Aorta (tissue), 5 donors: ENCODE measurements at regions not wholly inside any gene's neighbourhood (a gene's known extent, or its start where the extent isn't known, plus 50 kb on each side); places are given as distances from the start of the nearest gene placed in this dataset.

Source experiments
- ATAC-seq: fragments of 200-7000 bp; cut with Tn5 transposase; one replicate; pipeline ENCODE4 v1.9.1; 2022; ENCODE audit warnings: moderate library complexity; ENCODE audit not compliant: low FRiP score
- DNase-seq, 2 donors: peaks; one replicate each; pipeline ENCODE4 v3.0.0-alpha.2; 2020
- H3K27ac ChIP-seq, 2 donors: one replicate each; pipeline ENCODE4 v1.5.1; 2013; ENCODE audit warnings: low read length in 2 of 2, mild to moderate bottlenecking in 2 of 2, moderate library complexity in 2 of 2, control low read depth in 1 of 2, inconsistent platforms in 1 of 2, low read depth in 1 of 2
- H3K27me3 ChIP-seq, 2 donors: one replicate each; pipeline ENCODE4 v1.6.1; 2013; ENCODE audit warnings: control low read depth in 1 of 2, low read length in 1 of 2, mild to moderate bottlenecking in 1 of 2, moderate library complexity in 1 of 2; ENCODE audit not compliant: insufficient read depth in 2 of 2, control insufficient read depth in 1 of 2
- H3K36me3 ChIP-seq, 2 donors: one replicate each; pipeline ENCODE4 v1.6.1; 2013; ENCODE audit warnings: control low read depth in 1 of 2, low read length in 1 of 2, mild to moderate bottlenecking in 1 of 2; ENCODE audit not compliant: insufficient read depth in 2 of 2, control insufficient read depth in 1 of 2
- H3K4me1 ChIP-seq, 2 donors: one replicate each; pipeline ENCODE4 v1.6.1; 2013; ENCODE audit warnings: low read length in 2 of 2, control low read depth in 1 of 2, mild to moderate bottlenecking in 1 of 2, moderate library complexity in 1 of 2; ENCODE audit not compliant: insufficient read depth in 2 of 2, control insufficient read depth in 1 of 2
- H3K4me3 ChIP-seq, 2 donors: one replicate each; pipeline ENCODE4 v1.5.1; 2013; ENCODE audit warnings: low read length in 2 of 2, control low read depth in 1 of 2, mild to moderate bottlenecking in 1 of 2
- H3K9me3 ChIP-seq: one replicate; pipeline ENCODE4 v1.6.1; 2013; ENCODE audit warnings: mild to moderate bottlenecking, low read length; ENCODE audit not compliant: control insufficient read depth
- WGBS, 2 donors: extraction: QIAGEN DNeasy Blood & Tissue Kit; methylation state at CpG; one replicate each; pipeline ENCODE4 v1.1.7; 2013; 5-methylcytosine and 5-hydroxymethylcytosine counted together
- intact Hi-C, 2 donors: fragments of 100-400 bp; cut with DNase I; formaldehyde crosslinking; loops; one replicate each; pipeline versions ENCODE4 v1.14.2 to v1.15.0; 2022
- donor health status: healthy with polysubstance abuse.
- donor health status: Bipolar disorder and iron deficiency.
- donor health status: DM: no; HTN: no; CAD: no.
- donor health status: DM: no; HTN: no; CAD: no.
- donor health status: DM: yes; HTN: yes; CAD: no.

- peak in 1 of 2 donors; percentile 46 for DNase-seq
- peaks cover 1% of the 10 kb centered on the region for H3K9me3 ChIP-seq
- intact Hi-C loops = no loop called here
- ATAC-seq = no peak
- WGBS, 2 donors = 88 to 93% methylated on average over 7 of the region's 7 CpGs
- no peaks in the 10 kb centered on the region for H3K4me1 ChIP-seq
- no peaks in the 10 kb centered on the region for H3K27me3 ChIP-seq
- H3K4me3 ChIP-seq = no peak overlapping the region
- no peak overlapping the region for H3K27ac ChIP-seq
- H3K36me3 ChIP-seq = no peaks in the 10 kb centered on the region
Measured at GRCh38 chrX:1075156-1075555, 137.3 kb downstream of the CRLF2 start.

GRCh38 chrX:1074755-1075154, 137.7 kb downstream of the CRLF2 start:
- Histone ChIP-seq H3K27ac (no peak overlapping the region), H3K36me3 (no peaks in the 10 kb centered on the region), H3K4me1 (no peaks in the 10 kb centered on the region), H3K9me3 (peaks cover 1% of the 10 kb centered on the region), H3K27me3 (no peaks in the 10 kb centered on the region), H3K4me3 (no peak overlapping the region)
- intact Hi-C loops = no loop called here
- WGBS, 2 donors = 48 to 78% methylated on average over 8 of the region's 8 CpGs
- DNase-seq = no peak
- ATAC-seq = no peak

GRCh38 chrX:1074172-1074571, 138.3 kb downstream of the CRLF2 start:
- no peak overlapping the region for H3K4me3 ChIP-seq
- WGBS, 2 donors = 92 to 93% methylated on average over 3 of the region's 3 CpGs
- H3K4me1 ChIP-seq = no peaks in the 10 kb centered on the region
- no peak for DNase-seq
- H3K9me3 ChIP-seq = peaks cover 1% of the 10 kb centered on the region
- H3K27ac ChIP-seq = no peak overlapping the region
- H3K27me3 ChIP-seq = no peaks in the 10 kb centered on the region
- ATAC-seq = no peak
- intact Hi-C loops = no loop called here
- H3K36me3 ChIP-seq = no peaks in the 10 kb centered on the region

- ATAC-seq (no peak), DNase-seq (no peak)
- intact Hi-C loops = no loop called here
- 84 to 89% methylated on average over 24 of the region's 24 CpGs for WGBS, 2 donors
- Histone ChIP-seq H3K27ac (no peak overlapping the region), H3K4me1 (no peaks in the 10 kb centered on the region), H3K4me3 (no peak overlapping the region), H3K36me3 (no peaks in the 10 kb centered on the region), H3K27me3 (no peaks in the 10 kb centered on the region), H3K9me3 (peaks cover 1% of the 10 kb centered on the region)
Measured at GRCh38 chrX:1072637-1073377, 139.6 kb downstream of the CRLF2 start.

- intact Hi-C loops = no loop called here
- no peak overlapping the region for H3K4me3 ChIP-seq
- ATAC-seq (no peak), DNase-seq (no peak)
- no peaks in the 10 kb centered on the region for H3K4me1 ChIP-seq
- WGBS, 2 donors = 92% methylated on average over 9 of the region's 9 CpGs
- no peak overlapping the region for H3K27ac ChIP-seq
- H3K27me3 ChIP-seq = no peaks in the 10 kb centered on the region
- peaks cover 1% of the 10 kb centered on the region for H3K9me3 ChIP-seq
- H3K36me3 ChIP-seq = no peaks in the 10 kb centered on the region
Measured at GRCh38 chrX:1071351-1071750, 141.1 kb downstream of the CRLF2 start.

- no peak overlapping the region for H3K4me3 ChIP-seq
- H3K27ac ChIP-seq = no peak overlapping the region
- 71 to 78% methylated on average over 7 to 8 of the region's 8 CpGs for WGBS, 2 donors
- peaks cover 2% of the 10 kb centered on the region for H3K9me3 ChIP-seq
- no peaks in the 10 kb centered on the region for H3K36me3 ChIP-seq
- H3K27me3 ChIP-seq = no peaks in the 10 kb centered on the region
- no peak for DNase-seq
- ATAC-seq = no peak
- no peaks in the 10 kb centered on the region for H3K4me1 ChIP-seq
- intact Hi-C loops = no loop called here
Measured at GRCh38 chrX:1062351-1062750, 150.1 kb downstream of the CRLF2 start.

GRCh38 chrX:1060562-1060960, 151.9 kb downstream of the CRLF2 start:
- Histone ChIP-seq H3K27me3 (no peaks in the 10 kb centered on the region), H3K9me3 (peaks cover 2% of the 10 kb centered on the region), H3K4me3 (no peak overlapping the region), H3K27ac (no peak overlapping the region), H3K4me1 (no peaks in the 10 kb centered on the region), H3K36me3 (no peaks in the 10 kb centered on the region)
- ATAC-seq (no peak), DNase-seq (no peak)
- WGBS, 2 donors = 82 to 87% methylated on average over 7 of the region's 7 CpGs
- intact Hi-C loops = no loop called here

- H3K4me1 ChIP-seq = no peaks in the 10 kb centered on the region
- no peaks in the 10 kb centered on the region for H3K36me3 ChIP-seq
- no peak overlapping the region for H3K4me3 ChIP-seq
- no peak overlapping the region for H3K27ac ChIP-seq
- no peak for ATAC-seq
- H3K9me3 ChIP-seq = peaks cover 2% of the 10 kb centered on the region
- no peak for DNase-seq
- no peaks in the 10 kb centered on the region for H3K27me3 ChIP-seq
- intact Hi-C loops = no loop called here
- 85 to 86% methylated on average over 34 of the region's 34 CpGs for WGBS, 2 donors
Measured at GRCh38 chrX:1059576-1060561, 152.6 kb downstream of the CRLF2 start.
